Stimulated activated effector memory CD8-positive, alpha-beta T cell treated with anti-CD3 and anti-CD28 coated beads, Interleukin-12 subunit alpha, Interleukin-12 subunit beta, amount 100 ng/mL, for 72 hours (primary cell): ENCODE measurements at regions not wholly inside any gene's neighbourhood (a gene's known extent, or its start where the extent isn't known, plus 50 kb on each side); places are given as distances from the start of the nearest gene placed in this dataset.

Experiments used
- ATAC-seq: fragments of 150-1000 bp; cut with Tn5 transposase; 2 replicates; pipeline ENCODE4 v1.10.0; 2021
- DNase-seq, 2 donors: peaks; one replicate each; pipeline ENCODE4 v3.0.0; 2021 to 2022; ENCODE audit warnings: low spot score in 2 of 2
- H3K27ac Mint-ChIP-seq: one replicate; pipeline ENCODE4 v1.8.0; 2022; ENCODE audit warnings: mild to moderate bottlenecking, mixed read lengths
- H3K36me3 Mint-ChIP-seq: one replicate; pipeline ENCODE4 v1.8.0; 2022; ENCODE audit warnings: mild to moderate bottlenecking, mixed read lengths
- H3K4me1 Mint-ChIP-seq: one replicate; pipeline ENCODE4 v1.8.0; 2022; ENCODE audit warnings: mixed read lengths
- H3K4me3 Mint-ChIP-seq: one replicate; pipeline ENCODE4 v1.8.0; 2022; ENCODE audit warnings: mild to moderate bottlenecking, mixed read lengths
- H3K9me3 Mint-ChIP-seq: one replicate; pipeline ENCODE4 v1.8.0; 2022; ENCODE audit warnings: mixed read lengths

DNA sequence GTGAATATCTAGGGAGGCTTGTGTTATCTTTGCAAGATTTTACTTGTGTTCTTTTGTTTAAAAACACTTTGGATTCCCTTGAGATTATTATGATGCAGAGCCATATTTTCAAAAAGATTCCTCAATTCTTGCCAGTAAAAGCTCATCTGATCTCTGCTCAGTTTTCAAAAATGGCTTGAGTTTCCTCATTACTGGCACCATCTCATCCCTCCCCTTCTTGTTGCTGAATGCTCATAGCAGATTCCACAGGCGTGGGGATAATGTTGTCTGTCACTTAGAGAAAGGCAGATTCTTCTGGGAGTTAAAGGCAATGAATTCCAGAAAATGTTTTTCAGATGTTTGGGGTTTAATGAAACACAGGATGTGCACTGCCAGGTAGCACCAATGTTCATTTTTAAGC, 170.4 kb upstream of the TANK start:
- no peak for ATAC-seq
- DNase-seq: no peak
- H3K36me3 Mint-ChIP-seq: no peaks in the 10 kb centered on the region
- H3K4me1 Mint-ChIP-seq: peaks cover 12% of the 10 kb centered on the region
- H3K4me3 Mint-ChIP-seq: no peak overlapping the region
- no peak overlapping the region for H3K27ac Mint-ChIP-seq
- peaks cover 2% of the 10 kb centered on the region for H3K9me3 Mint-ChIP-seq

DNA sequence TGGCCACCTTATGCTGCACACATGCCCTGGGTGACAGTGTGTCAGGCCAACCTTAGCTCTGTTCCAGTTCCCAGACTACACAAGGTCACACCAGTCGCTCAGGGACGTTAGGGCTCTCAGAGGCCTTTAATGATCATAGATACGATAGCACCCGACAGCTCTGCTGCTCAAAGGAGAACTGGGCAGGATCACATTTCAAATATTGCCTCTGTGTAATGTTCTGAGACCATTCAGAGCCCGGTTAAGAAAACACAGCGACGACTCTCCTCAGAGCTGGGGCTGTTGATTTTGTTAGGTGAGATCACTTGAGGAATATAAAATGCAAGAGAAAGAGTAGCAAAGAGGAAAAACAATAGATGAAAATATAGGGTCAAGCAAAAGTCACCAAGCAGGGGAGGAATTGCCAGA, 166.6 kb upstream of the TANK start:
- DNase-seq (no peak), ATAC-seq (no peak)
- H3K9me3 Mint-ChIP-seq: no peaks in the 10 kb centered on the region
- no peak overlapping the region for H3K4me3 Mint-ChIP-seq
- H3K27ac Mint-ChIP-seq: no peak overlapping the region
- peaks cover 12% of the 10 kb centered on the region for H3K4me1 Mint-ChIP-seq
- no peaks in the 10 kb centered on the region for H3K36me3 Mint-ChIP-seq

DNA sequence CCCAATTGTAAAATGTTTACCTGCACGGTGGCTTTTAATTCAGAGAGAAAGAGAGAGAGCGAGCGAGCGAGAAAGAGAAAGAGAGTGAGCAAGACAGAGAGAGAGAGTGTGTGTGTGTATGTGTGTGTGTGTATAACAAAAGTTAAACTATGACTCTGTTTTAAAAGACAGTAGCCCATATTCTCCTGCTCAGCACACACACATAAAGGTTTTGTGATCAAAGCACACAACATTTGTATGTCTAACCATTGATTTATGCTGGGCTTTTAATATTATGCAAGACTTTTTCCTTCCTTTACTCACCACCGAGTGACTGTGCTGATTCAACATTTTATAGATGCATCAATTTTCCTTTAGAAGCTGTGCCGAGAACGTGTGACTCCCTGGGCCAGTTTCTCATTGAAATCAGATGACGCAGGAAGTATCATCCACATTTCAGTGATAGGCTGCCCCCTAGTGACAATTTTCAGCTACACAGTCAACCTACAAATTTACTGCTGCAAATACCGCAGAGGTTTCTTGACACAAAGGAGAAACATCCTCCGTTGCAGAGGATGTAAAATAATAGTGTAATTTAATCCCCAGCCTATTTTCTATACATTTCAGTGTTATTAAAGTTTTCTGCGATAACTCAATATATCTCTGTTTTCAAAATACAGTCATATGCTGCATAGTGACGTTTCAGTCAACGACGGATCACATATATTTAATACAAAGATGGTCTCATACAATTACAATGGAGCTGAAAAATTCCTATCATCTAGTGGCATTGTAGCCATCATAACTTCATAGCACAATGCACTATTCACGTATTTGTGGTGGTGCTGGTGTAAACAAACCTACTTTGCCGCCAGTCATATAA, 165.9 kb upstream of the TANK start:
- Mint-ChIP-seq H3K4me3 (no peak overlapping the region), H3K36me3 (no peaks in the 10 kb centered on the region)
- peak; percentile 91 for ATAC-seq

DNA sequence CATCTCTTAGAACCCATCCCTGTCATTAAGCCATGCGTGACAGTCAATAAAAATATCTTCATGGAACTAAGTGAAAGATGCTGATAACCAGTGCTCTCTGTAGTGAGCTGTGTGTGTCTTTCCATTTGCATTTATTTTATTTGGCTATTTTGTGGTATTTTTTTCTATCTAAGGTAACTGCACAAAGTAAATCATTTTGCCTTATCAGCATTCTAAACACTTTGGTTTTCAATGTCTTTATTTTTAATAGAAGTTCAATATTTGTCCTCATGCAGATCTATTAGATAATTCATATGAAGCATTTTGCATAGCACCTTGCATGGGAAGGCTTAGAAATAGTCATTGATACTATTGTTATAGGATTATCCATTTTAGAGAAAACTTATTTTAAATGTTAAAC, 163.6 kb upstream of the TANK start:
- no peak for ATAC-seq
- H3K36me3 Mint-ChIP-seq: no peaks in the 10 kb centered on the region
- H3K4me1 Mint-ChIP-seq: peaks cover 12% of the 10 kb centered on the region
- DNase-seq: no peak
- no peaks in the 10 kb centered on the region for H3K9me3 Mint-ChIP-seq
- H3K27ac Mint-ChIP-seq: no peak overlapping the region
- no peak overlapping the region for H3K4me3 Mint-ChIP-seq

More for the DNA sequence above, 165.9 kb upstream of the TANK start:
- peak; percentile 66 to 81 for DNase-seq
- no peak overlapping the region for H3K27ac Mint-ChIP-seq
- peaks cover 12% of the 10 kb centered on the region for H3K4me1 Mint-ChIP-seq
- no peaks in the 10 kb centered on the region for H3K9me3 Mint-ChIP-seq

DNA sequence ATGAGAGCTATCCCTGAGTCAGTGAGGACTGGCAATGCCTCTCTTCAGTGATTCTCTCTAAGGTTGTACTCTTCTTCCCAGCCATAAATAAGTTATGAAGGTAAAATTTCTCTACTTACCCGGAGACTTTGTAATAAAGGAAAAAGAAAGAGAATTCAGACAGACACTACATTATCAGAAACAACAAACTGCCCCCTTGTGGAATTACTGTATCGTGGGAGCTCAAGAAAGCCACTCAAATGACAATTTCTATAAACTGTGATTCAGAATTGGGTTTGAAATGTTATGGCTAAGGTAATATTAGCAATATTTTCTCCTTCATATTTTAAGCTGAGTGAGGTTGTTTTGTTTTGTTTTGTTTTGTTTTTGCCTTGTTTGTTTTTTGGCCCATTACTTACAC, 155.8 kb upstream of the TANK start:
- no peak for DNase-seq
- no peak for ATAC-seq
- Mint-ChIP-seq H3K36me3 (no peaks in the 10 kb centered on the region), H3K4me3 (no peak overlapping the region), H3K9me3 (peaks cover 3% of the 10 kb centered on the region), H3K4me1 (no peaks in the 10 kb centered on the region), H3K27ac (no peak overlapping the region)

DNA sequence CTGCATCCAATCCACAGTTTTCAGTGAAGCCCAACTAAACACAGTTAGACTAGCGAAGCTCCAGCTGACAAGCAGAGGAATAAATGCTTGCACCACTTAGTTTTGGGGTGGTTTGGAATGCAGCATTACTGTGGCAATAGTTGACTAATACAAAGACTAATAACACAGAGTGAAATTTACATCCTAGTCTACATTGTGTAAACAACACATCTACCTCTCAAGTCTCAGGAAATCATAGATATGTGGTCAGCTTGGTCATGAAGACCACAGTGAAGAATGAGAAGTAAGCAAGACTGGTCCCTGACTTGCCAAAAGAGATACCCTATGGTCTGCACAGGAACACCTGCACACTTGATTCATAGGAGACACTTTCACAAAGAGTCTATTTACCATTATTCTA, 155.1 kb upstream of the TANK start:
- DNase-seq: no peak
- Mint-ChIP-seq H3K9me3 (peaks cover 3% of the 10 kb centered on the region), H3K4me1 (no peaks in the 10 kb centered on the region), H3K27ac (no peak overlapping the region), H3K36me3 (no peaks in the 10 kb centered on the region), H3K4me3 (no peak overlapping the region)
- ATAC-seq: peak; percentile 13

DNA sequence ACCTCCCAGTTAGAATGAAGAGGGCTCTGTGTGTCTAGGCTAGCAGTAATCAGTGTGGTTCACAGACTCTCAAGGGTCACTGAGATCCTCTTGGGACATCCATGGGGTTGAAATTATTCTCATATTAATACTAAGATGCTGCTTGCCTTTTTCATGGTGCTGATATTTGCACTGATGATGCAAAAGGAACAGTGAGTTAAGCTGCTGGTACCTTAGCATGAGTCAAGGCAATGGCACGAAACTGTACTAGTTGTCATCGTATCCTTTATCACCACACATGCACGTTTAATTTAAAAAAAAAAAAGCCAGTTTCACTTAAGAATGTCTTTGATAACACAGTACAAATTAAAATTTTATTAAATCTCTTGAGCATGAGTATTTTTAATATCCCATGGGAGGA, 151.9 kb upstream of the TANK start:
- peaks cover 9% of the 10 kb centered on the region for H3K4me1 Mint-ChIP-seq
- no peaks in the 10 kb centered on the region for H3K36me3 Mint-ChIP-seq
- no peak for ATAC-seq
- no peak overlapping the region for H3K4me3 Mint-ChIP-seq
- DNase-seq: no peak
- H3K27ac Mint-ChIP-seq: no peak overlapping the region
- peaks cover 3% of the 10 kb centered on the region for H3K9me3 Mint-ChIP-seq

DNA sequence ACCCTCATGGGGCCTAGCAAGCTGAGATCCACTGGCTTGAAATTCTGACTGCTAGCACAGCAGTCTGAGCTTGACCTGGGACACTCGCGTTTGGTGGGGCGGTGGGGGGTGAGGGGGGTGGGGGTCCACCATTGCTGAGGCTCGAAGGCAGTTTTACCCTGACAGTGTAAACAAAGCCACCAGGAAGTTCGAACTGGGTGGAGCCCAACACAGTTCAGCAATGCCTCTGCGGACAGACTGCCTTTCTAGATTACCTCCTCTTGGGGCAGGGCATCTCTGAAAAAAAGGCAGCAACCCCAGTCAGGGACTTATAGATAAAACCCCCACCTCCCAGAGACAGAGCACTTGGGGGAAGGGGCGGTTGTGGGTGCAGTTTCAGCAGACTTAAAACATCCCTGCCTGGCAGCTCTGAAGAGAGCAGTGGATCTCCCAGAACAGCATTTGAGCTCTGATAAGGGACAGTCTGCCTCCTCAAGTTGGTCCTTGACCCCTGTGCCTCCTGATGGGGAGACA, 149.7 kb upstream of the TANK start:
- Mint-ChIP-seq H3K27ac (no peak overlapping the region), H3K4me1 (peaks cover 10% of the 10 kb centered on the region), H3K4me3 (no peak overlapping the region), H3K9me3 (peaks cover 3% of the 10 kb centered on the region), H3K36me3 (no peaks in the 10 kb centered on the region)
- DNase-seq (no peak), ATAC-seq (no peak)

DNA sequence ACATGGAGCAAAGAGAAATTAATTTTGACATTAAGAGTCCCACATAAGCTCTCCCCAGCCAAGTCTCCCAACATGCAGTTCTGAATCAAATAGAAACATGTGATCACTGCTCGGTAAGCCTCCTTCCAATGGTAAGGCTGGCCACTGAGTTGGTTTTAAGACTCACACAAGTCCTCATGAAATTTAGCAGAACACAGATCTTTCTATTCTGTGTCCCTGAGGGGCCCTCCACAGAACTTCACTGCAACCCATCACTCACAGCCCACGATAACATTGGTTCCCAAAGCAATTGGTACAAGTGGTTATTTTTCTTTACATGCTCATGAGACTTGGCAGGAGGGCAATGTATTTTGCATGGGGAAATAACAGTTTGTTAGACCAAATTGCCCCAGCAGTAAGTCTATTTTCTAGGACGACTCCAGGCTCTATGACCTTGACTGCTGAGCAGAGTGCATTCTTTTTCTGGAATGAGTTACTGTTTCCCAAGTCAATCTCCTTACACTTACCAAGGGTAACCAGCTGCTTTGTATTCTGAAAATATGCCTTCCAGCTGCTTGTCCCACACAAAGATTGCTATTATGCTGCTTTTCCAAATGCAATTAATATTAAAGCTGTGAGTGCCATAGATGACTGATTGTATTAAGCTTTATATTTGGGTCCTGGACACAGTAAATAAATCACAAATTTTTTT, 142.3 kb upstream of the TANK start:
- Mint-ChIP-seq H3K27ac (no peak overlapping the region), H3K4me3 (no peak overlapping the region), H3K9me3 (no peaks in the 10 kb centered on the region), H3K36me3 (no peaks in the 10 kb centered on the region), H3K4me1 (peaks cover 4% of the 10 kb centered on the region)
- no peak for ATAC-seq
- DNase-seq: no peak

DNA sequence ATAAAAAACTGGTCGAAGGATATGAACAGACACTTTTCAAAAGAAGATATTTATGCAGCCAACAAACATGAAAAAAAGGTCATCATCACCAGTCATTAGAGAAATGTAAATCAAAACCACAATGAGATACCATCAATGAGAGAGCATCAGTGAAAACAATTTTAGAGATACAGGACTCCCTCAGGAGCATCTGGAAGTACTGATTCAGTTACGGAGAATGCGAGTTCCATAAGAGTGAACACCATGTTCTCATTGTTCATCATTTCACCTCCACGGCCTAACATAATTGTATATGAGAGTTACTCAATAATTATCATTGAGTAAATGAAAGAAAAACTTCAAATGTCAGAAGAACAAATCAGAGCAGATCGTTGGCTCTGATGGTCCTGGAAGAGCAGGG, 140.9 kb upstream of the TANK start:
- ATAC-seq: no peak
- Mint-ChIP-seq H3K4me1 (no peaks in the 10 kb centered on the region), H3K36me3 (no peaks in the 10 kb centered on the region), H3K9me3 (no peaks in the 10 kb centered on the region), H3K27ac (no peak overlapping the region), H3K4me3 (no peak overlapping the region)
- DNase-seq: no peak

DNA sequence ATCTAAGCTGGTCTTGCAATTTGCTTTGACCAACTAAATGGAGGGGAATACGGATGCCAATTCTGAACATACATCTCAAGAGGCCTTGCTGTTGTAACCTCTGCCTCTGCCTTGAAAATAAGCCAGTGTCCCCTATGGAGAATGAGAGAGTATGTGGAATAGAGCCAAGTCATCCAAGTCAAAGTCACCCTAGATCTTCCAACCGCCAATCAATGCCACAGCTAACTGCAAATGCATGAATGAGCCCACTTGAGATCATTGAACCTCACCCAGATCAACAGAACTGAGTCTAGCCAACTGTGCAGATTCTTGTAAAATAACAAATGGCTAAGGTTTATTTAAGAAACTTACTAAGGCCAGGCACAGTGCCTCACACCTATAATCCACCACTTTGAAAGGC, 139.8 kb upstream of the TANK start:
- Mint-ChIP-seq H3K4me3 (no peak overlapping the region), H3K27ac (no peak overlapping the region)

DNA sequence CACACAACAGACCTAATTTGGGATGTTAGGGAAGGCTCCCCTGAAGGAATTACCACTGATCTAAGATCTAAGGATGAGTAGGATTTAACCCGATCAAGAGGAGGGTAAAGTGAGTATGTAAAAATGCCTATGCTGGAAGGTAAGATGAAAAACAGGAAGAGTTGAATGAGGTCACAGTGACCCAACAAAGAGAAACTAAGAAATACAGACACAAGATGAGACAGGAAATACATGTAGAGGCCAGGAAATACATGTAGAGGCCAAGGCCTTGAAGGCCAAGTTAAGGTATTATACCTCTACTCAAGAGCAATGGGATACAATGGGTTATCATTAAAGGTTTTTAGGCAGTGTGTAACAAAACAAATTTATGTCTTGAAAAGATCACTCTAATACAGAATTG, 131.6 kb upstream of the TANK start:
- DNase-seq: no peak
- H3K9me3 Mint-ChIP-seq: peaks cover 5% of the 10 kb centered on the region
- H3K4me3 Mint-ChIP-seq: no peak overlapping the region
- peaks cover 7% of the 10 kb centered on the region for H3K4me1 Mint-ChIP-seq
- H3K36me3 Mint-ChIP-seq: no peaks in the 10 kb centered on the region
- peak overlapping the region; percentile 0 for H3K27ac Mint-ChIP-seq
- ATAC-seq: no peak

More for the DNA sequence above, 139.8 kb upstream of the TANK start:
- ATAC-seq (no peak), DNase-seq (no peak)
- no peaks in the 10 kb centered on the region for H3K36me3 Mint-ChIP-seq
- no peaks in the 10 kb centered on the region for H3K9me3 Mint-ChIP-seq
- no peaks in the 10 kb centered on the region for H3K4me1 Mint-ChIP-seq

DNA sequence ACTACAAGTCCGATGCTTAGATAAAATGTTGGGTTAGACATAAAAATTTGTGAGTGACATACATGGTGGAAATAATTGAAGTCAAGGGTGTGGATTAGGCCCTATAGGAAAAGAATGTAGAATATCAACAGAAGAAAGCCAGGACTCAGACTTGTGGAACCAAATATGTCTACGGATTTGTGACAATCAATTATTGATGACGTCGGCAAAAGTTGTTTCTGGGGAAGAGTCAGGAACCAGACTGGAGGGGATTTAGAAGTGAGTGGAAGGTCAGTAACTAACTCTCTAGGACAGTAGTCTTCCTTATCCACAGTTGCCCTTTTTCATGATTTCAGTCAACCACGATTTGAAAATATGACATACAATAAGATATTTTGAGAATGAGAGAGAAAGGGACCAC, 130.9 kb upstream of the TANK start:
- Mint-ChIP-seq H3K27ac (no peak overlapping the region), H3K4me3 (no peak overlapping the region), H3K9me3 (peaks cover 5% of the 10 kb centered on the region), H3K36me3 (no peaks in the 10 kb centered on the region), H3K4me1 (peaks cover 7% of the 10 kb centered on the region)
- ATAC-seq (no peak), DNase-seq (no peak)

DNA sequence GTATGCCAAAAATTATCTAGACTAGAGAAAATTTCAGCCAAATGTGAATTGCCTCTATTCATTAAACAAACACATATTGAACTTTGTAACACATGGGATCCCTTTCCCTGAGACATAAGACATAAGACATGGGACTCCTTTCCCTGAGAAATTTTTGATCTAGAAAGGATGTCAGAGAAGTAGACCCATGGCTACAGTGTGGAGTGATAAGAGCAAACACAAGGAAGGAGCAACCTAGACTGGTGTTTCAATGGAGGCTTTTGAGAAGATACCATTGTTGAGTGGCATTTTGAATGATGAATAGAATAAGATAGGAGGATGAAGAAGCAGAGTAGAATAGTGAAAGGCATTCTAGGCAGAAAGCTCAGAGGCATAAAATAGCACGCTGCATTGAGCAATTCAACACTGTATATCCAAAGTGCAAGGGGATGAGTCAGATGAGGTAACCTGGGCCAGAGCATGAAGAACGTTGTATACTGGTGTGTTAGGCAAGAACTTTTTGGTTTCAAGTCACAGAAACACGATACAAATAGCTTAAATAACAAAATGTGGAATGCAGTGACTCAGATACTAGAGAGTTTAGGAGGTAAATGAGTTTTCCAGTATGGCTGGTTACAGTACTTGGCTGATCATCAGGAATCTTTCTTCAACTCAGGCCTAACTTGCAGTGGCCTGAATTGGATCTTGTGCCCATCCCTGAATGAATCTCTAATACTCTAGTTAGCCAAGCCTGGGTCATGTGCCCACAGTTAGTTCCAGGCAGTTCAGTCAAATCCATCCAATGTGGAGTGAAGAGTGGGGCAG, 129.8 kb upstream of the TANK start:
- peaks cover 7% of the 10 kb centered on the region for H3K4me1 Mint-ChIP-seq
- no peak overlapping the region for H3K27ac Mint-ChIP-seq
- DNase-seq (no peak), ATAC-seq (no peak)
- peaks cover 7% of the 10 kb centered on the region for H3K9me3 Mint-ChIP-seq
- no peak overlapping the region for H3K4me3 Mint-ChIP-seq
- H3K36me3 Mint-ChIP-seq: no peaks in the 10 kb centered on the region

DNA sequence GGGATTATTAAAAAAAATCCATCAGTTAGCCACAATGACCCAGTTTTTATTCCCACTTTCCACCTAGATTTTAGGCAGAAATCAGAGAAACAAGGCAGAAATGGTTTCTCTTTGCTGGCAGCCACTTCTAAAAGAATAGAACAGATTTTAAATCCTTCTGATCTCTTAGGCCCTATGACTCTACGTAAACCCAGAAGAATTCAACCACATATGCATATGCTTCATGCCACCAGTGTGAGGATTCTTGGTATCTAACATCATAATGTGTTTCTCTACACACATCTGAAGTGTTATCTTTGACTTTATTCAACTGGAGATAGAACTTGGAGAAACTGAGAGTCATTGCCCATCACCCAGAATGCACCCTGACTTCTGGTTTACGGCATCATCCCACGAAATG, 128.7 kb upstream of the TANK start:
- no peak for DNase-seq
- H3K4me3 Mint-ChIP-seq: no peak overlapping the region
- peaks cover 8% of the 10 kb centered on the region for H3K9me3 Mint-ChIP-seq
- ATAC-seq: no peak
- H3K36me3 Mint-ChIP-seq: no peaks in the 10 kb centered on the region
- H3K4me1 Mint-ChIP-seq: peaks cover 7% of the 10 kb centered on the region
- H3K27ac Mint-ChIP-seq: no peak overlapping the region
